Panc1 (cell line): ENCODE measurements at regions not wholly inside any gene's neighbourhood (a gene's known extent, or its start where the extent isn't known, plus 50 kb on each side); places are given as distances from the start of the nearest gene placed in this dataset.

Source experiments
- POLR2AphosphoS5 ChIP-seq: IDR thresholded peaks from 2 replicates; pipeline ENCODE4 v1.6.1; 2012; ENCODE audit warnings: mild to moderate bottlenecking, low read depth, low read length, moderate library complexity
- SIN3A ChIP-seq: IDR thresholded peaks from 2 replicates; pipeline ENCODE4 v1.6.1; 2012; ENCODE audit warnings: low read depth, mild to moderate bottlenecking, low read length, moderate library complexity, borderline replicate concordance; ENCODE audit not compliant: insufficient read depth
- TCF7L2 ChIP-seq: IDR thresholded peaks from 2 replicates; pipeline ENCODE4 v1.6.1; 2011; ENCODE audit warnings: mild to moderate bottlenecking, low read depth, low read length, inconsistent platforms
- TF ChIP-seq, protein P1 (sequence below): fragments of 450-650 bp; IDR thresholded peaks from 2 replicates; pipeline ENCODE4 v1.5.1; 2017; ENCODE audit warnings: mild to moderate bottlenecking

DNA sequence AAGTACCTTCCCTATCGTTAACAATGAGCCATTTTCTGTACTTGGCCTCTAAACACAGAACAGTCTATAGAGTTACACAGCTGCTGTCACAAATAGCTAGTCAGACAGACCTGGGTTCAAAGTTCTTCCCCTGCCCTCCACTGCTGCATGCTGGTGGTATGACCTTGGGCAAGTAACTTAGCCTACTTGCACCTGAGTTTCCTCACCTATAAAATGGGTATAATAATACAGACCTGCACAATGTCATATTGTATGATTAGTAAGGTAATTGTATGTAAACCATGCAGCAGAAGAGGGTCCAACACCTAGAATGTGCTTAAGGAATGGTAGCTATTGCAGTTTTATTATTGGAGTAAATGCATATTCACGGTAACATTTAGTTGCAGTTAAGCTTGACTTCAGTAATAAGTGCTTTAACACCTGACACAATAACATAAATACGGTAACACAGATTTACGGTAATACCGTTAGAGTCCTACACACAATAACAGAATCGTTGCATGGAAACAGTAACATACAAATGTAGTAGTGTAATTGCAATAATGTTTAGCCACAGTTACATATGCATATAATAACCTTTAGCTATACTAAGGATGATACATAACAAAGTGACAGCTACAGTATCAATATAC, 193.3 kb upstream of the CSF3R start:
- TF ChIP-seq, protein P1, sequence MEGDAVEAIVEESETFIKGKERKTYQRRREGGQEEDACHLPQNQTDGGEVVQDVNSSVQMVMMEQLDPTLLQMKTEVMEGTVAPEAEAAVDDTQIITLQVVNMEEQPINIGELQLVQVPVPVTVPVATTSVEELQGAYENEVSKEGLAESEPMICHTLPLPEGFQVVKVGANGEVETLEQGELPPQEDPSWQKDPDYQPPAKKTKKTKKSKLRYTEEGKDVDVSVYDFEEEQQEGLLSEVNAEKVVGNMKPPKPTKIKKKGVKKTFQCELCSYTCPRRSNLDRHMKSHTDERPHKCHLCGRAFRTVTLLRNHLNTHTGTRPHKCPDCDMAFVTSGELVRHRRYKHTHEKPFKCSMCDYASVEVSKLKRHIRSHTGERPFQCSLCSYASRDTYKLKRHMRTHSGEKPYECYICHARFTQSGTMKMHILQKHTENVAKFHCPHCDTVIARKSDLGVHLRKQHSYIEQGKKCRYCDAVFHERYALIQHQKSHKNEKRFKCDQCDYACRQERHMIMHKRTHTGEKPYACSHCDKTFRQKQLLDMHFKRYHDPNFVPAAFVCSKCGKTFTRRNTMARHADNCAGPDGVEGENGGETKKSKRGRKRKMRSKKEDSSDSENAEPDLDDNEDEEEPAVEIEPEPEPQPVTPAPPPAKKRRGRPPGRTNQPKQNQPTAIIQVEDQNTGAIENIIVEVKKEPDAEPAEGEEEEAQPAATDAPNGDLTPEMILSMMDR, result no peak
- TF ChIP-seq POLR2AphosphoS5 (no peak), SIN3A (no peak), TCF7L2 (no peak)
